ENCODE measurements at regions not wholly inside any gene's neighbourhood (a gene's known extent, or its start where the extent isn't known, plus 50 kb on each side); places are given as distances from the start of the nearest gene placed in this dataset.
"Not testable (repeated sequence)": the region's sequence is repeated elsewhere in the genome, so short reads cannot be mapped to it uniquely, and the experiment has no call there.

- DNase-seq = no peak
Observed at GRCh38 chr12:67716817-67717216, 68.3 kb downstream of the DYRK2 start.

GRCh38 chr12:67719303-67719702, 70.8 kb downstream of the DYRK2 start:
- not testable (repeated sequence) for DNase-seq

GRCh38 chr12:67720351-67720856, 71.9 kb downstream of the DYRK2 start:
- DNase-seq = no peak

GRCh38 chr12:67721248-67721647, 72.7 kb downstream of the DYRK2 start:
- no peak for DNase-seq

GRCh38 chr12:67722296-67722695, 73.8 kb downstream of the DYRK2 start:
- DNase-seq = no peak

GRCh38 chr12:67726868-67727267, 78.3 kb downstream of the DYRK2 start:
- no peak for DNase-seq

- no peak for DNase-seq
Observed at GRCh38 chr12:67727702-67728666, 79.4 kb downstream of the DYRK2 start.

- DNase-seq = no peak
Observed at GRCh38 chr12:67732857-67733256, 84.3 kb downstream of the DYRK2 start.

GRCh38 chr12:67735868-67736267, 87.3 kb downstream of the DYRK2 start:
- no peak for DNase-seq

GRCh38 chr12:67740711-67741110, 92.2 kb downstream of the DYRK2 start:
- no peak for DNase-seq

- DNase-seq = no peak
Observed at GRCh38 chr12:67741270-67741669, 92.7 kb downstream of the DYRK2 start.

- no peak for DNase-seq
Observed at GRCh38 chr12:67742461-67742860, 93.9 kb downstream of the DYRK2 start.

GRCh38 chr12:67747869-67748742, 99.6 kb downstream of the DYRK2 start:
- no peak for DNase-seq

GRCh38 chr12:67748743-67749040, 100.1 kb downstream of the DYRK2 start:
- DNase-seq = no peak

- no peak for DNase-seq
Observed at GRCh38 chr12:67750513-67751183, 102.1 kb downstream of the DYRK2 start.

GRCh38 chr12:67751381-67751928, 102.9 kb downstream of the DYRK2 start:
- no peak for DNase-seq

GRCh38 chr12:67752226-67752732, 103.7 kb downstream of the DYRK2 start:
- no peak for DNase-seq

- DNase-seq = no peak
Observed at GRCh38 chr12:67754933-67755697, 106.6 kb downstream of the DYRK2 start.

- no peak for DNase-seq
Observed at GRCh38 chr12:67757651-67758050, 109.1 kb downstream of the DYRK2 start.

GRCh38 chr12:67758119-67758518, 109.6 kb downstream of the DYRK2 start:
- no peak for DNase-seq

GRCh38 chr12:67758521-67758920, 110.0 kb downstream of the DYRK2 start:
- DNase-seq = no peak

- no peak for DNase-seq
Observed at GRCh38 chr12:67759829-67760228, 111.3 kb downstream of the DYRK2 start.

Measured in NCI-H1048 (cell line).